ENCODE measurements at regions not wholly inside any gene's neighbourhood (a gene's known extent, or its start where the extent isn't known, plus 50 kb on each side); places are given as distances from the start of the nearest gene placed in this dataset.

- TF ChIP-seq CTCF (IDR thresholded peaks at IDR 0.05 in 8 of 11, conservative IDR thresholded peaks at IDR 0.05 in 3 of 11) (no peak), POLR2AphosphoS5 (IDR thresholded peaks at IDR 0.05) (no peak), POLR2A (IDR thresholded peaks at IDR 0.05) (no peak)
Observed at GRCh38 chr1:78263946-78264345, 218.2 kb downstream of the GIPC2 start.

Data from spleen (tissue), 7 donors.